HEK293 (cell line): ENCODE measurements at regions not wholly inside any gene's neighbourhood (a gene's known extent, or its start where the extent isn't known, plus 50 kb on each side); places are given as distances from the start of the nearest gene placed in this dataset.

Experiments used
- CTCF ChIP-seq: fragments of 450-650 bp; formaldehyde crosslinking; IDR thresholded peaks from 2 replicates; pipeline ENCODE4 v1.5.1; 2016; ENCODE audit warnings: missing biosample characterization, missing genetic modification characterization
- KLF10 ChIP-seq: fragments of 450-650 bp; IDR thresholded peaks from 2 replicates; pipeline ENCODE4 v1.5.1; 2018; ENCODE audit warnings: missing biosample characterization, mild to moderate bottlenecking, missing genetic modification characterization
- PBX3 ChIP-seq: sonication (generic); formaldehyde crosslinking; IDR thresholded peaks from 2 replicates; pipeline ENCODE4 v1.8.1; 2022; ENCODE audit warnings: mild to moderate bottlenecking, moderate library complexity, missing genetic modification reagents
- SCRT2 ChIP-seq: fragments of 450-650 bp; formaldehyde crosslinking; IDR thresholded peaks from 2 replicates; pipeline ENCODE4 v1.5.1; 2016; ENCODE audit warnings: missing biosample characterization, missing genetic modification characterization
- TSHZ1 ChIP-seq: fragments of 450-650 bp; formaldehyde crosslinking; IDR thresholded peaks from 2 replicates; pipeline ENCODE4 v1.5.1; 2016; ENCODE audit warnings: missing biosample characterization, missing genetic modification characterization, borderline replicate concordance
- ZNF114 ChIP-seq: fragments of 450-650 bp; formaldehyde crosslinking; IDR thresholded peaks from 2 replicates; pipeline ENCODE4 v1.5.0; 2017; ENCODE audit warnings: missing biosample characterization, missing genetic modification characterization
- ZNF274 ChIP-seq, 2 experiments: fragments of 200-500 bp in 1 of 2; fragments of 450-650 bp in 1 of 2; sonication (Bioruptor generic) in 1 of 2; formaldehyde crosslinking in 1 of 2; IDR thresholded peaks; 2 replicates each; pipeline versions ENCODE4 v1.5.1 to v1.6.1; 2014 to 2016; ENCODE audit warnings: borderline replicate concordance in 1 of 2, inconsistent platforms in 1 of 2, low read length in 1 of 2, missing biosample characterization in 1 of 2, missing genetic modification characterization in 1 of 2
- ZNF624 ChIP-seq: fragments of 450-650 bp; formaldehyde crosslinking; IDR thresholded peaks from 2 replicates; pipeline ENCODE4 v1.5.1; 2017; ENCODE audit warnings: missing biosample characterization, missing genetic modification characterization
- ZNF645 ChIP-seq: fragments of 450-650 bp; formaldehyde crosslinking; IDR thresholded peaks from 2 replicates; pipeline ENCODE4; 2016; ENCODE audit warnings: missing biosample characterization, missing genetic modification characterization
- ZNF704 ChIP-seq: fragments of 450-650 bp; formaldehyde crosslinking; IDR thresholded peaks from 2 replicates; pipeline ENCODE4 v1.5.1; 2016; ENCODE audit warnings: missing biosample characterization, missing genetic modification characterization
- ZNF843 ChIP-seq: fragments of 450-650 bp; formaldehyde crosslinking; IDR thresholded peaks from 2 replicates; pipeline ENCODE4 v1.5.1; 2016; ENCODE audit warnings: missing biosample characterization, missing genetic modification characterization
- ZSCAN5A ChIP-seq: fragments of 450-650 bp; formaldehyde crosslinking; IDR thresholded peaks from 2 replicates; pipeline ENCODE4 v1.5.1; 2016; ENCODE audit warnings: missing biosample characterization, missing genetic modification characterization

GRCh38 chr1:185530215-185530614 lies 204.0 kb upstream of the HMCN1 start:
- TF ChIP-seq CTCF (tag by site-specific recombination) (no peak), KLF10 (tag by site-specific recombination) (no peak), ZNF704 (tag by site-specific recombination) (no peak), ZNF274 (IDR thresholded peaks at IDR 0.05; ENCODE audit: low read length) (no peak), ZNF274 (tag by site-specific recombination; IDR thresholded peaks at IDR 0.05; ENCODE audit: borderline replicate concordance) (no peak), ZNF624 (tag by site-specific recombination) (no peak), ZNF645 (tag by site-specific recombination) (no peak), TSHZ1 (no peak), ZNF843 (tag by site-specific recombination) (no peak), ZSCAN5A (tag by site-specific recombination) (no peak), SCRT2 (tag by site-specific recombination) (no peak), PBX3 (CRISPR knock-in tag) (no peak), ZNF114 (no peak)
